ENCODE measurements at regions not wholly inside any gene's neighbourhood (a gene's known extent, or its start where the extent isn't known, plus 50 kb on each side); places are given as distances from the start of the nearest gene placed in this dataset.

DNA sequence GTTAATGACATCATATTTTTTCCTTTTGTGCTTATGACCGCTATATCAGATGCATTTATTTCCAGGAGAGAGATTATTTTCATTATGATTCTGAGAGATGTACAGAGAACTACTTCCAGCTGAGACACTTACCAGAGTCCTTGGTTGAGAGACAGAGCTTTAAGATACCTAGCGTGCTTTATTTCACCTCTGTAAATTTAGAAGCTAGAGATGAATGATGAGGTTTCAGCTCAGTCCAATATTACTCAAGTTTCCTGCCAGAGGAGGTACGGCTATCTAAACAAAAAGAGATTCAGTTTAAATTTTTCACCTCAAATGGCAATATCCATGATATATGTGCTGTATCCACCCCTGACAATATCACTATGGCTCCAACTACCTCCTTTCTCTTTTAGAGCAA is 182.6 kb upstream of the FAM3C start:
- no TSS peak for BruUV-seq (replicated peaks)
- DNase-seq (no peak), ATAC-seq (ENCODE audit: low read depth) (no peak)
- no peak overlapping the region for H2BK120ac ChIP-seq (ENCODE audit: low read depth, low read length)
- CTCF ChIA-PET = no interaction called here
- H3K9me1 ChIP-seq (ENCODE audit: insufficient read depth, low read length) = no peaks in the 10 kb centered on the region
- no peak overlapping the region for H4K8ac ChIP-seq (ENCODE audit: low read depth in 2 of 2, low read length in 2 of 2)
- in situ Hi-C loops (cut with MboI; ENCODE audit: low sequenced_read_pairs) = no loop called here
- H4K5ac ChIP-seq (ENCODE audit: low read depth, low read length) = no peak overlapping the region
- H3K14ac ChIP-seq (replicated peaks; ENCODE audit: low read depth, low read length) = no peak overlapping the region
- H3K4me2 ChIP-seq (ENCODE audit: low read depth, low read length) = no peak overlapping the region
- no peak overlapping the region for H2BK5ac ChIP-seq (ENCODE audit: low read depth, low read length, poor library complexity, severe bottlenecking)
- H2AFZ ChIP-seq (replicated peaks; ENCODE audit: low read length, poor library complexity) = no peak overlapping the region
- H4K20me1 ChIP-seq (ENCODE audit: insufficient read depth, low read length) = no peaks in the 10 kb centered on the region
- TF ChIP-seq MXI1 (IDR thresholded peaks at IDR 0.05; ENCODE audit: borderline replicate concordance, low read depth, low read length) (no peak), MAFK (IDR thresholded peaks at IDR 0.05; ENCODE audit: low read depth, low read length) (no peak), MAZ (IDR thresholded peaks at IDR 0.05; ENCODE audit: borderline replicate concordance, low read depth, low read length) (no peak), RCOR1 (IDR thresholded peaks at IDR 0.05; ENCODE audit: insufficient replicate concordance, low read length) (no peak), FOS (IDR thresholded peaks at IDR 0.05; ENCODE audit: low read depth, low read length) (no peak), CHD1 (IDR thresholded peaks at IDR 0.05; ENCODE audit: low read depth, low read length) (no peak), CEBPB (IDR thresholded peaks at IDR 0.05; ENCODE audit: low read depth, low read length) (no peak), ELK1 (IDR thresholded peaks at IDR 0.05; ENCODE audit: borderline replicate concordance, low read depth, low read length) (no peak), POLR2A (IDR thresholded peaks at IDR 0.05; ENCODE audit: low read depth, low read length) (no peak)
- no CpG with 5 or more reads among the region's 3 CpGs for WGBS, 2 experiments (ENCODE audit: extremely low coverage in 2 of 2, insufficient read length in 1 of 2)
- no peak overlapping the region for H3K9ac ChIP-seq (ENCODE audit: low read depth, low read length)
- H3K56ac ChIP-seq (ENCODE audit: extremely low read depth, insufficient read depth, low read length) = no peak overlapping the region
- no peak overlapping the region for H2AK9ac ChIP-seq (replicated peaks; ENCODE audit: low read depth, low read length, poor library complexity)
- no peak overlapping the region for H3K4ac ChIP-seq (ENCODE audit: low read depth, low read length)
- H3K4me1 ChIP-seq (ENCODE audit: control insufficient read depth, insufficient read depth, low read length) = no peaks in the 10 kb centered on the region
- no peak overlapping the region for H4K91ac ChIP-seq (ENCODE audit: insufficient read depth, low read depth, low read length)
- H2BK15ac ChIP-seq (ENCODE audit: low read depth, low read length) = no peak overlapping the region
- no peak overlapping the region for H3K27ac ChIP-seq (ENCODE audit: insufficient read depth, low read length)
- no peak overlapping the region for H2BK20ac ChIP-seq (ENCODE audit: low read depth, low read length)
- peaks cover 10% of the 10 kb centered on the region for H3K27me3 ChIP-seq (ENCODE audit: control insufficient read depth, insufficient read depth, low read length)
- no peaks in the 10 kb centered on the region for H3K36me3 ChIP-seq (ENCODE audit: control insufficient read depth, insufficient read depth, low read length)
- no peak overlapping the region for H2AK5ac ChIP-seq (ENCODE audit: low read depth, low read length)
- no peak overlapping the region for H3K23ac ChIP-seq (ENCODE audit: low read depth, low read length)
- no peak overlapping the region for H3K4me3 ChIP-seq (ENCODE audit: insufficient read depth, low read depth, low read length)
- intact Hi-C loops (cut with micrococcal nuclease) = no loop called here
- no peaks in the 10 kb centered on the region for H3K79me1 ChIP-seq (ENCODE audit: low read depth in 1 of 2, low read length in 2 of 2)
- H3K18ac ChIP-seq (ENCODE audit: low read depth, low read length) = no peak overlapping the region
- POLR2A ChIA-PET (ENCODE audit: unreplicated experiment) = no interaction called here
- H3K9me3 ChIP-seq (ENCODE audit: control insufficient read depth, insufficient read depth, low read length) = no peaks in the 10 kb centered on the region
- dilution Hi-C loops (cut with HindIII; ENCODE audit: low sequenced_read_pairs, unreplicated experiment) = no loop called here

All from IMR-90 (cell line).